T-helper 22 cell (primary cell): ENCODE measurements at regions not wholly inside any gene's neighbourhood (a gene's known extent, or its start where the extent isn't known, plus 50 kb on each side); places are given as distances from the start of the nearest gene placed in this dataset.
"Not testable (repeated sequence)": the region's sequence is repeated elsewhere in the genome, so short reads cannot be mapped to it uniquely, and the experiment has no call there.

ENCODE experiments used
- DNase-seq: peaks from one replicate; pipeline ENCODE4 v3.0.0-alpha.2; 2020; ENCODE audit warnings: low read depth

GRCh38 chr13:78139765-78140164 lies 221.1 kb upstream of the EDNRB start:
- DNase-seq, result no peak

- DNase-seq, result no peak
These were observed 220.1 kb upstream of the EDNRB start for GRCh38 chr13:78138756-78139155.

DNA sequence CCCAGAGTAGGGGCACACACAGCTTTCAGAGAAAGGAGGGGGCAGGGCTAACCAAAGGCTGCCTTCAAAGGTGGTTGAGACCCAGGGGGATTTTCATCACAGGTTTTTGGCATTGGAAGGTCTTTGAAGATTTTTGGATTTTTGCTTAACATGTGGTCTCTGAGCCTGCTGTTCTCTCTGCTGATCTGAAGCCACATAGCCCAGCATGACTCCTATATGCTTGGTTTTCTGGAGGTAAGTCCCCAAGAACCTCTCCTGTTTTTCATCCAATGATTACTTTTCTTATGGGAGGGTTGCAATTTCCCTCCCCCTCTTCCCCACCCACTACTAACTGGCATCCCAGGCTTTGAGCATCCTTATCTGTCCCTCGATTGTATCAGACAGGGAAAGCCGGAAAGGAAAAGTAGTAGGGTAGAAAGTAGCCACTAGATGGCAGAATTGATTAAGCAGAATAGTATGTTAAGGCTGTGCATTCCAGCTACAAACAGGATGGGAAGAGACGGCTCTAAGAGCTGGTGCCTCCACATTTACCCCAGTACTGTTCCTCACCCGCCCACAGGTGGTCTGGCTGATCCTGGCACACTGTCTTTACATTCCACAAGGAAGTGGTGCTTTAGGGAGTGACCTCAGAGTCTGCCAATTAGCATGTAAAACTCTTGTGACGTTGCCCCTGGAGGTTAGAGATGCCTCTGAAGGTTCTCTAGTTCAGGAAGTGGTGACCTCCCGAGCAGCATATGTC lies 218.9 kb upstream of the EDNRB start:
- no peak for DNase-seq

GRCh38 chr13:78136966-78137365 lies 218.3 kb upstream of the EDNRB start:
- DNase-seq, result no peak

GRCh38 chr13:78133511-78133910 lies 214.9 kb upstream of the EDNRB start:
- no peak for DNase-seq

- no peak for DNase-seq
These were observed 213.2 kb upstream of the EDNRB start for GRCh38 chr13:78131811-78132210.

GRCh38 chr13:78131346-78131745 lies 212.7 kb upstream of the EDNRB start:
- DNase-seq, result no peak

DNA sequence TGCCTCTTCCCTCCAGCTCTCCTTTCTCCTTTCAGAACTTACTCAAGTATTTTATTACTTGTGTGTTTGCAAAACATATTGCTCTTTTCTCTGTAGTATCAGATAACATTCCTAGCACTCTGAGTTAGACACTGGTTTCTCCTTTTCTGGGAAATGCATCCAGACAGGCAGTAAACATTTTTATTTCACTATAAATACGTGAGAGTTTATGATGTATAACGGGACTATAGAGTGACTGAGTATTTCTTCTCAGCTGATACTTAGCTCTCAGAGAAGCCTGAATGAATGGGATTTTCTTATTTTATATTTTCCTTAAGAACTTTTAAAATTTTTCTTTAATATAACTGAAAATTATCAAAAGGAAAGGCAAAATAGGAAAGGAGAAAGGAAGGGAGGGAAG lies 211.2 kb upstream of the EDNRB start:
- DNase-seq, result no peak

- DNase-seq, result no peak
These were observed 210.7 kb upstream of the EDNRB start for GRCh38 chr13:78129359-78129758.

- DNase-seq, result no peak
These were observed 203.1 kb upstream of the EDNRB start for GRCh38 chr13:78121459-78122348.

DNA sequence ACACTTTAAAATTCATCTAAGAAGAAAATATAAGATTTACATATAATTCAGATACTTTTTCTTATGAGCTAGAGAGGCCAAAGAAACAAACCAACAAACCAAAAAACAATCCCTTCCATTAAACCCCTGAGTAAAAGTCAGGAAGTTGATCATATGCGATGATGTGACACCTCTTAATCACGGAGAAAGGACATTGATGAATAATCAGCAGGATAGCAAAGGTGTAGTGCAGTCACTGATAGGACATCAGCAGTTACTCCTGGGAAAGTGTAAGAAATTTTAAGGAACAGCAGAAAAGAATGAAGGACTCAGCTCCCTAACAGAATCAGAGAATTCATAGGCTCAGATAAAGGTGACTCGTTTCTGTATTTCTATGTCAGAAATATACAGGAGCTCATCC lies 202.4 kb upstream of the EDNRB start:
- no peak for DNase-seq

GRCh38 chr13:78120144-78120543 lies 201.5 kb upstream of the EDNRB start:
- DNase-seq, result not testable (repeated sequence)

DNA sequence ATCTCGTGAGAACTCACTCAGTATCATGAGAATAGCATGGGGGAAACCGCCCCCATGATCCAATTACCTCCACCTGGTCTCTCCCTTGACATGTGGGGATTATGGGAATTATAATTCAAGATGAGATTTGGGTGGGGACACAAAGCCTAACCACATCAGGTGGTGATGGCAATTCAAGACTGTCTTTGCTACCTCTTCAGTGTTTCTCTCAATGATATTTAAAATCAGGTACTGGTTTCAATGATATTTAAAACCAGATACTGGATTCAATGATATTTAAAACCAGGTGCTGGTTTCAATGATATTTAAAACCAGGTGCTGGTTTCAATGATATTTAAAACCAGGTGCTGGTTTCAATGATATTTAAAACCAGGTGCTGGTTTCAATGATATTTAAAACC lies 198.4 kb upstream of the EDNRB start:
- not testable (repeated sequence) for DNase-seq

- no peak for DNase-seq
These were observed 187.0 kb upstream of the EDNRB start for GRCh38 chr13:78105656-78106055.

- no peak for DNase-seq
These were observed 185.3 kb upstream of the EDNRB start for GRCh38 chr13:78103936-78104335.

DNA sequence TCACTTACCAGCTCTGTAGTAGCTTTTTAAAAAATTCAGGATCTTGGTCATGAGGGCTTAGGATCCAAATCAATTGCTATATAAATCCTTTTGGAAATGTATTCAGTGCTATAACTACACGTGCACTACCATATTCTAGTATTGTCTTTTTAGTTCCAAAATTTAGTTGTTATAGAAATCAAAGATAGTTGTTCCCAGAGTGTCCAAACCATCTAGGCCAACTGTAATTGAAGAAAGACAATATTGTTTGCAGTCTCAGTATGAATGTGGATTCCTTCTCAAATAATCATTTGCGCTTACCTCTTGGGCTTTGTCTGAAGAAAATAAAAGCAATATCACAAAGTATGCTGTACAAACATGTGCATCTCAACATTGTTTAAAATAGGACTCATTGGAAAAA lies 184.1 kb upstream of the EDNRB start:
- no peak for DNase-seq

- no peak for DNase-seq
These were observed 183.6 kb upstream of the EDNRB start for GRCh38 chr13:78102121-78102677.

DNA sequence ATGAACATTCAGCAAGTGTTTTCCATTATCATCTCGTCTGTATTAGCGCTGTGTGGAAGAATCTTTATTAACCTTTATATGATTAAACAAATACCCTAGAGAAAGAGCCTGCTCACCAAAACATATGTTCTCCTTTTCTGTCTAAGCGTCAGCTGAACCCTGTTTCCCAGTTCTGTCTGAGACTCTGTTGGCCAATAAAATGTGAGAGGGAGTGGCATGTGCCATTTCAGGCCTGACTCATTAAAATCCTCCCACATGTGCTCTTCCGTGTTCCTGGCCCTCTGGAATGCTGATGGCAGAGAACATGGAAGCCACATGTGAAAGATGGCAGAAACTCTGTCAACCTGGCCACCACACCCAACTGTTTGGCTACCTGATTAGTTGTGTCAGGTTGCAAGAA lies 181.9 kb upstream of the EDNRB start:
- no peak for DNase-seq

DNA sequence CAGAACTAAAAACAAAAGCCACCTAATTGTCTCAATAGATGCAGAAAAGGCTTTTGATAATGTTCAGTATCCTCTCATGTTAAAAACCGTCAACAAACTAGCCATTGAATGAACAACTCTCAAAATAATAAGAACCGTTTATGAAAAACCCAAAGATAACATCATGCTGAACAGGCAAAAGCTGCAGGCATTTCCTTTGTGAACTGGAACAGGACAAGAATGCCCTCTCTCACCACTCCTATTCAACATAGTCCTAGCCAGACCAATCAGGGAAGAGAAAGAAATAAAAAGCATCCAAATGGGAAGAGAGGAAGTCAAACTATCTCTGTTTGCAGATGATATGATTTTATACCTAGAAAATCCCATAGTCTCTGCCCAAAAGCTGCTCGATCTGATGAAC lies 179.6 kb upstream of the EDNRB start:
- DNase-seq, result no peak

DNA sequence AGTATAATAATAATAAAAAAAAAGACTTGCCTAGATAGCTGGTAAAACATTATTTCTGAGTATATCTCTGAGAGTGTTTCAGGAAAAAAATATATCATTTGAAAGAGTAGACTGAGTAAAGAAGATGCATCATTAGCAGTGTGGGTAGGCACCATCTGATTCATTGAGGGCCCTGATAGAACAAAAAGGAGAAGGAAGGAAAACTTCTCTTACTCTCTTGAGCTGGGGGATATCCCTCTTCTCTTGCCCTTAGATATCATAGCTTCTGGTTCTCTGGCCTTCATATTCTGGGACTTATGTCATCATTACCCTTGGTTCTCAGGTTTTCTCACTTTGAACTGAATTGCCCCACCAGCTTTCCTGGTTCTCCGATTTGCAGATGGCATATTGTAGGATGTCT lies 177.6 kb upstream of the EDNRB start:
- DNase-seq, result no peak

- no peak for DNase-seq
These were observed 169.5 kb upstream of the EDNRB start for GRCh38 chr13:78087966-78088678.

GRCh38 chr13:78085434-78086225 lies 167.0 kb upstream of the EDNRB start:
- no peak for DNase-seq
